ENCODE measurements at regions not wholly inside any gene's neighbourhood (a gene's known extent, or its start where the extent isn't known, plus 50 kb on each side); places are given as distances from the start of the nearest gene placed in this dataset.
"Not testable (repeated sequence)": the region's sequence is repeated elsewhere in the genome, so short reads cannot be mapped to it uniquely, and the experiment has no call there.

- not testable (repeated sequence) for H3K27ac Mint-ChIP-seq, H3K27me3 Mint-ChIP-seq, H3K4me3 Mint-ChIP-seq, H3K9me3 Mint-ChIP-seq, H3K4me1 Mint-ChIP-seq, H3K36me3 Mint-ChIP-seq
Observed at GRCh38 chr21:9813894-9814814, 707.2 kb upstream of the TPTE start.

DNA sequence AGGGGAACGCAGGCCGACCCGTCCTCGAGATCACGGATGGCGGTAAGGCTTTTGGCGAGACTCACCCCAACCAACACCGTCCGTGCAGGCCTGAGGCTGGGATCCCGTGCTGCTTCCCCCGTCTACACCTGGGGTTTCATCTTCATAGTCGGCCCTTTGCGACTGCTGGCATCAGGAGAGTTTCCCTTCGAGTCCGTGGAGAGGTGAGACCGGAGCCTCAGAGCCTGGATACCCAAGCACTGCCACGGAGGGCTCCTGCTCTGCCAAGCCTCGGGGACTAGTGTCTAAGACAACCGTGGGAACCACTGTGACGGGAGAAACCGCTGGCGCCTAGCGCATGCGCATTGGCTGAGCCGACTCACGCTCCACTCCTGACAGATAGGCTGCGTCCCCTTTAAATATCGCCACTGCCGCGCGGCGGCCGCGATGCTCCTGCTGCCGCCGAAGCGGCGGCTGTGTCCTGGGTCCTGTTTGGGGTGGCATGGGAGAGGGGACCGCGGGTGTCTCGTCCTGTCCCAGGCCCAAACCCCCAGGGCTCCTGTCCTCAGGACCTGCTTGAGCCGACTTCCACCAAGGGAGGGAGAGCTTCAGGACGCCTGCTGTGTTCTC, 706.1 kb upstream of the TPTE start:
- not testable (repeated sequence) for H3K27ac Mint-ChIP-seq, H3K27me3 Mint-ChIP-seq, H3K9me3 Mint-ChIP-seq, H3K36me3 Mint-ChIP-seq, H3K4me1 Mint-ChIP-seq, H3K4me3 Mint-ChIP-seq

GRCh38 chr21:9816734-9817334, 704.5 kb upstream of the TPTE start:
- H3K9me3 Mint-ChIP-seq, H3K27ac Mint-ChIP-seq, H3K27me3 Mint-ChIP-seq, H3K4me3 Mint-ChIP-seq, H3K4me1 Mint-ChIP-seq, H3K36me3 Mint-ChIP-seq: not testable (repeated sequence)

GRCh38 chr21:9817841-9818441, 703.4 kb upstream of the TPTE start:
- H3K27me3 Mint-ChIP-seq, H3K4me3 Mint-ChIP-seq, H3K9me3 Mint-ChIP-seq, H3K27ac Mint-ChIP-seq, H3K36me3 Mint-ChIP-seq, H3K4me1 Mint-ChIP-seq: not testable (repeated sequence)

DNA sequence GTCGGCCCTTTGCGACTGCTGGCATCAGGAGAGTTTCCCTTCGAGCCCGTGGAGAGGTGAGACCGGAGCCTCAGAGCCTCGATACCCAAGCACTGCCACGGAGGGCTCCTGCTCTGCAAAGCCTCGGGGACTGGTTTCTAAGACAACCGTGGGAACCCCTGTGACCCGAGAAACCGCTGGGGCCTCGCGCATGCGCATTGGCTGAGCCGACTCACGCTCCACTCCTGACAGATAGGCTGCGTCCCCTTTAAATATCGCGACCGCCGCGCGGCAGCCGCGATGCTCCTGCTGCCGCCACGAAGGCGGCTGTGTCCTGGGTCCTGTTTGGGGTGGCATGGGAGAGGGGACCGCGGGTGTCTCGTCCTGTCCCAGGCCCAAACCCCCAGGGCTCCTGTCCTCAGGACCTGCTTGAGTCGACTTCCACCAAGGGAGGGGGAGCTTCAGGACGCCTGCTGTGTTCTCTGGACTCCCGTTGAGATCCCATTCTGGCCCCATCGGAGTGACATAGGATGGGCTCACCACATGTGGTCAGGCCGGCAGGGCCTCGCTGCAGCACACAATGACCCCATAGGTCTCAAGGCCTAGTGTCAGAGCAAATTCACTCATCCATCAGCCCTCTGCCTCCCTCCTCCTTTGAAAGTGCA, 701.7 kb upstream of the TPTE start:
- not testable (repeated sequence) for H3K9me3 Mint-ChIP-seq, H3K36me3 Mint-ChIP-seq, H3K4me3 Mint-ChIP-seq, H3K4me1 Mint-ChIP-seq, H3K27ac Mint-ChIP-seq, H3K27me3 Mint-ChIP-seq

- H3K27ac Mint-ChIP-seq, H3K36me3 Mint-ChIP-seq, H3K4me3 Mint-ChIP-seq, H3K9me3 Mint-ChIP-seq, H3K27me3 Mint-ChIP-seq, H3K4me1 Mint-ChIP-seq: not testable (repeated sequence)
Observed at GRCh38 chr21:9820579-9820978, 700.8 kb upstream of the TPTE start.

GRCh38 chr21:9821472-9821871, 699.9 kb upstream of the TPTE start:
- not testable (repeated sequence) for H3K27ac Mint-ChIP-seq, H3K36me3 Mint-ChIP-seq, H3K27me3 Mint-ChIP-seq, H3K9me3 Mint-ChIP-seq, H3K4me3 Mint-ChIP-seq, H3K4me1 Mint-ChIP-seq

DNA sequence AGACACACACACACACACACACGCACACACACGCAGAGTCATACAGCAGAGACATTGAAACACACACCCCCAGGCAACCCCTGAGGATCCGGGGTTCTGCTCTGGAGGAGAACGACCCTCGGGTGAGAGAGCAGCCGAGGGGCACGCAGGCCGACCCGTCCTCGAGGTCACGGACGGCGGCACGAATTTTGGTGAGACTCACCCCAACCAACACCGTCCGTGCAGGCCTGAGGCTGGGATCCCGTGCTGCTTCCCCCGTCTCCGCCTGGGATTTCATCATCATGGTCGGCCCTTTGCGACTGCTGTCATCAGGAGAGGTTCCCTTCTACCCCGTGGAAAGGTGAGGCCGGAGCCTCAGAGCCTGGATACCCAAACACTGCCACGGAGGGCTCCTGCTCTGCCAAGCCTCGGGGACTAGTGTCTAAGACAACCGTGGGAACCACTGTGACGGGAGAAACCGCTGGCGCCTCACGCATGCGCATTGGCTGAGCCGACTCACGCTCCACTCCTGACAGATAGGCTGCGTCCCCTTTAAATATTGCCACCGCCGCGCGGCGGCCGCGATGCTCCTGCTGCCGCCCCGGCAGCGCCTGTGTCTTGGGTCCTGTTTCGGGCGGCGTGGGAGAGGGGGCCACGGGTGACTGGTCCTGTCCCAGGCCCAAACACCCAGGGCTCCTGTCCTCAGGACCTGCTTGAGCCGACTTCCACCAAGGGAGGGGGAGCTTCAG, 699.1 kb upstream of the TPTE start:
- H3K27me3 Mint-ChIP-seq: not testable (repeated sequence)

DNA sequence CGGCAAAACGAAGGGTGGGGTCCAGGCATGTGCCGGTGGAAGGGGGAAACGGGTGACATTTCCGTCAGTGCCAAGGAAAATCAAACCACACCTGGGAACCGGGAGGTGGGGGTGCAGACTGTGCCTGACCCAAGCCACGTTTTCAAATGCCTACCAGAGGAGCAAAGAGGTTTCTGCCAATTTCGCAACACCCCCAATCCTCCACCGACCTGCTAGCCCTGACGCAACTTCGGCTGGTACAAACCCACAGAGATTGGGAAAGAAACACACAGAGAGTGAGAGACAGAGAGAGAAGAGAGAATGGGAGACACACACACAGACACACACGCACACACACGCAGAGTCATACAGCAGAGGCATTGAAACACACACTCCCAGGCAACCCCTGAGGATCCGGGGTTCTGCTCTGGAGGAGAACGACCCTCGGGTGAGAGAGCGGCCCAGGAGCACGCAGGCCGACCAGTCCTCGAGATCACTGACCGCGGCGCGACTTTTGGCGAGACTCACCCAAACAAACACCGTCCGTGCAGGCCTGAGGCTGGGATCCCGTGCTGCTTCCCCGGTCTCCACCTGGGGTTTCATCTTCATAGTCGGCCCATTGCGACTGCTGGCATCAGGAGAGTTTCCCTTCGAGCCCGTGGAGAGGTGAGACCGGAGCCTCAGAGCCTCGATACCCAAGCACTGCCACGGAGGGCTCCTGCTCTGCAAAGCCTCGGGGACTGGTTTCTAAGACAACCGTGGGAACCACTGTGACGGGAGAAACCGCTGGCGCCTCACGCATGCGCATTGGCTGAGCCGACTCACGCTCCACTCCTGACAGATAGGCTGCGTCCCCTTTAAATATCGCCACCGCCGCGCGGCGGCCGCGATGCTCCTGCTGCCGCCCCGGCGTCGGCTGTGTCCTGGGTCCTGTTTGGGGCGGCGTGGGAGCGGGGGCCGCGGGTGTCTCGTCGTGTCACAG, 697.9 kb upstream of the TPTE start:
- H3K4me3 Mint-ChIP-seq, H3K36me3 Mint-ChIP-seq, H3K4me1 Mint-ChIP-seq, H3K27ac Mint-ChIP-seq, H3K27me3 Mint-ChIP-seq, H3K9me3 Mint-ChIP-seq: not testable (repeated sequence)

More for the DNA sequence above, 699.1 kb upstream of the TPTE start:
- not testable (repeated sequence) for H3K27ac Mint-ChIP-seq, H3K4me3 Mint-ChIP-seq, H3K9me3 Mint-ChIP-seq, H3K4me1 Mint-ChIP-seq, H3K36me3 Mint-ChIP-seq

DNA sequence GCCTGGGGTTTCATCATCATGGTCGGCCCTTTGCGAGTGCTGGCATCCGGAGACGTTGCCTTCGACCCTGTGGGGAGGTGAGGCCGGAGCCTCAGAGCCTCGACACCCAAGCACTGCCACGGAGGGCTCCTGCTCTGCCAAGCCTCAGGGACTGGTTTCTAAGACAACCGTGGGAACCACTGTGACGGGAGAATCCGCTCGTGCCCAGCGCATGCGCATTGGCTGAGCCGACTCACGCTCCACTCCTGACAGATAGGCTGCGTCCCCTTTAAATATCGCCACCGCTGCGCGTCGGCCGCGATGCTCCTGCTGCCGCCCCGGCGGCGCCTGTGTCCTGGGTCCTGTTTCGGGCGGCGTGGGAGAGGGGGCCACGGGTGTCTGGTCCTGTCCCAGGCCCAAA, 690.6 kb upstream of the TPTE start:
- H3K36me3 Mint-ChIP-seq, H3K27ac Mint-ChIP-seq, H3K4me3 Mint-ChIP-seq, H3K27me3 Mint-ChIP-seq, H3K4me1 Mint-ChIP-seq, H3K9me3 Mint-ChIP-seq: not testable (repeated sequence)

DNA sequence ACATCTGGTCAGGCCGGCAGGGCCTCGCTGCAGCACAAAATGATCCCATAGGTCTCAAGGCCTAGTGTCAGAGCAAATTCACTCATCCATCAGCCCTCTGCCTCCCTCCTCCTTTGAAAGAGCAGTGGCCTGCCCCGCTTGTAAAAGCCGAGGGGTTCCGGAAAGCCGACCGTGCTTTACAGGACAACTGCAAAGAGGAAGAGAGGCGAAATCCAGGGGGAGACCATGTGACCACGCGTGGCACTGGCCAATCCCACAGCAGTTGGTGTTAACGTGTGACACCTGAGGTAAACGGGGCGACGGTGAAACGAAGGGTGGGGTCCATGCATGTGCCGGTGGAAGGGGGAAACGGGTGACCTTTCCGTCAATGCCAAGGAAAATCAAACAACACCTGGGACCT, 688.6 kb upstream of the TPTE start:
- not testable (repeated sequence) for H3K4me1 Mint-ChIP-seq, H3K4me3 Mint-ChIP-seq, H3K36me3 Mint-ChIP-seq, H3K27ac Mint-ChIP-seq, H3K9me3 Mint-ChIP-seq, H3K27me3 Mint-ChIP-seq

- H3K4me1 Mint-ChIP-seq, H3K27ac Mint-ChIP-seq, H3K27me3 Mint-ChIP-seq, H3K4me3 Mint-ChIP-seq, H3K36me3 Mint-ChIP-seq: not testable (repeated sequence)
- peaks cover 4 to 10% (median 4%) of the 10 kb centered on the region in 3 donors for H3K9me3 Mint-ChIP-seq
Observed at GRCh38 chr21:9836547-9836946, 684.8 kb upstream of the TPTE start.

DNA sequence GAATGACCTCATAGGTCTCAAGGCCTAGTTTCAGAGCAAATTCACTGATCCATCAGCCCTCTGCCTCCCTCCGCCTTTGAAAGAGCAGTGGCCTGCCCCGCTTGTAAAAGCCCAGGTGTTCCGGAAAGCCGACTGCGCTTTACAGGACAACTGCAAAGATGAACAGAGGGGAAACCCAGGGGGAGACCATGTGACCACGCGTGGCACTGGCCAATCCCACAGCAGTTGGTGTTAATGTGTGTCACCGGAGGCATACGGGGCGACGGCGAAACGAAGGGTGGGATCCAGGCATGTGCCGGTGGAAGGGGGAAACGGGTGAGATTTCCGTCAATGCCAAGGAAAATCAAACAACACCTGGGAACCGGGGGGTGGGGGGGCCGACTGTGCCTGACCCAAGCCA, 684.4 kb upstream of the TPTE start:
- H3K27me3 Mint-ChIP-seq, H3K36me3 Mint-ChIP-seq, H3K27ac Mint-ChIP-seq, H3K4me3 Mint-ChIP-seq, H3K4me1 Mint-ChIP-seq: not testable (repeated sequence)
- peaks cover 4 to 10% (median 4%) of the 10 kb centered on the region in 3 donors for H3K9me3 Mint-ChIP-seq

DNA sequence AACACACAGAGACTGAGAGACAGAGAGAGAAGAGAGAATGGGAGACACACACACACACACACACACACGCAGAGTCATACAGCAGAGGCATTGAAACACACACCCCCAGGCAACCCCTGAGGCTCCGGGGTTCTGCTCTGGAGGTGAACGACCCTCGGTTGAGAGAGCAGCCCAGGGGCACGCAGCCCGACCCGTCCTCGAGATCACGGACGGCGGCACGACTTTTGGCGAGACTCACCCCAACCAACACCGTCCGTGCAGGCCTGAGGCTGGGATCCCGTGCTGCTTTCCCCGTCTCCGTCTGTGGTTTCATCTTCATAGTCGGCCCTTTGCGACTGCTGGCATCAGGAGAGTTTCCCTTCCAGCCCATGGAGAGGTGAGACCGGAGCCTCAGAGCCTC, 683.9 kb upstream of the TPTE start:
- not testable (repeated sequence) for H3K4me3 Mint-ChIP-seq, H3K4me1 Mint-ChIP-seq, H3K27me3 Mint-ChIP-seq, H3K36me3 Mint-ChIP-seq, H3K27ac Mint-ChIP-seq
- peaks cover 4 to 10% (median 4%) of the 10 kb centered on the region in 3 donors for H3K9me3 Mint-ChIP-seq

Data from IgD-negative memory B cell (primary cell).